Spleen (tissue), 7 donors: ENCODE measurements at regions not wholly inside any gene's neighbourhood (a gene's known extent, or its start where the extent isn't known, plus 50 kb on each side); places are given as distances from the start of the nearest gene placed in this dataset.

Experiments
- CTCF ChIP-seq, 11 experiments: fragments of 200-600 bp in 7 of 11; fragments of 450-650 bp in 4 of 11; sonication (generic) in 4 of 11; IDR thresholded peaks in 8 of 11; conservative IDR thresholded peaks in 3 of 11; 1 replicate in 7 of 11; 2 replicates in 4 of 11; pipeline versions ENCODE4 v1.4.0 to v1.8.0; 2016 to 2021; ENCODE audit warnings: antibody characterized with exemption in 11 of 11, inconsistent platforms in 4 of 11, mild to moderate bottlenecking in 1 of 11
- POLR2AphosphoS5 ChIP-seq, 3 donors: sonication (generic); formaldehyde crosslinking; IDR thresholded peaks; one replicate each; pipeline ENCODE4 v1.5.1; 2017; ENCODE audit warnings: antibody characterized with exemption in 3 of 3
- donor health status: DM: no; HTN: no; CAD: no; lungs with moderate emphysema.
- donor health status: DM: no; HTN: no; CAD: no.
- donor health status: DM: no; HTN: no; CAD: no.

GRCh38 chr4:130659320-130659719 lies 1563.4 kb downstream of the C4orf33 start:
- TF ChIP-seq CTCF (IDR thresholded peaks at IDR 0.05 in 8 of 11, conservative IDR thresholded peaks at IDR 0.05 in 3 of 11) (no peak), POLR2AphosphoS5 (IDR thresholded peaks at IDR 0.05) (no peak)
